IMR-90 (cell line): ENCODE measurements at regions not wholly inside any gene's neighbourhood (a gene's known extent, or its start where the extent isn't known, plus 50 kb on each side); places are given as distances from the start of the nearest gene placed in this dataset.

Experiments used
- ATAC-seq: fragments of 200-7000 bp; cut with Tn5 transposase; 2 replicates; pipeline ENCODE4 v1.9.1; 2020; ENCODE audit warnings: low read depth, mild to moderate bottlenecking, moderate library complexity
- BruUV-seq: library from RNA; stranded (reverse); fragments of 400-500 nt; replicated peaks from 2 replicates; lab custom pipeline; 2021; lab: Mats Ljungman, UMichigan
- CTCF ChIA-PET: fragments of 300-600 bp; formaldehyde crosslinking; extraction: SDS; loops from one replicate; lab custom pipeline; 2021; ENCODE audit warnings: antibody characterized with exemption; lab: Yijun Ruan, JAX
- POLR2A ChIA-PET: fragments of 300-600 bp; sonication (Branson Sonifier 250); formaldehyde crosslinking; loops from one replicate; lab custom pipeline; 2022; ENCODE audit warnings: antibody characterized with exemption; ENCODE audit not compliant: unreplicated experiment; lab: Charles Lee
- DNase-seq: peaks from one replicate; pipeline ENCODE4 v3.0.0; 2013
- H2AFZ ChIP-seq: replicated peaks from 2 replicates; pipeline ENCODE3; 2013; ENCODE audit warnings: low read length, mild to moderate bottlenecking; ENCODE audit not compliant: poor library complexity
- H2AK5ac ChIP-seq: 2 replicates; pipeline ENCODE4 v1.6.1; 2013; ENCODE audit warnings: low read depth, low read length, inconsistent platforms
- H2AK9ac ChIP-seq: replicated peaks from 2 replicates; pipeline ENCODE3; 2013; ENCODE audit warnings: mild to moderate bottlenecking, low read depth, low read length, moderate library complexity; ENCODE audit not compliant: poor library complexity
- H2BK120ac ChIP-seq: 2 replicates; pipeline ENCODE4 v1.6.1; 2013; ENCODE audit warnings: low read depth, low read length, inconsistent platforms
- H2BK15ac ChIP-seq: 3 replicates; pipeline ENCODE4 v1.6.1; 2013; ENCODE audit warnings: low read depth, low read length, inconsistent platforms
- H2BK20ac ChIP-seq: 2 replicates; pipeline ENCODE4 v1.6.1; 2013; ENCODE audit warnings: low read depth, mild to moderate bottlenecking, inconsistent platforms, low read length, moderate library complexity
- H2BK5ac ChIP-seq: 2 replicates; pipeline ENCODE4 v1.6.1; 2013; ENCODE audit warnings: mild to moderate bottlenecking, low read depth, low read length, inconsistent platforms; ENCODE audit not compliant: poor library complexity, severe bottlenecking
- H3K14ac ChIP-seq: replicated peaks from 2 replicates; pipeline ENCODE4 v1.6.1; 2013; ENCODE audit warnings: low read depth, low read length, inconsistent platforms
- H3K18ac ChIP-seq: 2 replicates; pipeline ENCODE4 v1.6.1; 2013; ENCODE audit warnings: low read depth, low read length, control low read depth
- H3K23ac ChIP-seq: 2 replicates; pipeline ENCODE4 v1.6.1; 2013; ENCODE audit warnings: low read depth, low read length, inconsistent platforms
- H3K27ac ChIP-seq: 2 replicates; pipeline ENCODE4 v1.5.1; 2013; ENCODE audit warnings: mild to moderate bottlenecking, control low read depth, low read length; ENCODE audit not compliant: insufficient read depth
- H3K27me3 ChIP-seq: 2 replicates; pipeline ENCODE4 v1.6.1; 2013; ENCODE audit warnings: low read length; ENCODE audit not compliant: control insufficient read depth, insufficient read depth
- H3K36me3 ChIP-seq: 2 replicates; pipeline ENCODE4 v1.6.1; 2013; ENCODE audit warnings: low read length, mixed read lengths; ENCODE audit not compliant: control insufficient read depth, insufficient read depth
- H3K4ac ChIP-seq: 2 replicates; pipeline ENCODE4 v1.6.1; 2013; ENCODE audit warnings: low read depth, low read length, inconsistent platforms
- H3K4me1 ChIP-seq: 2 replicates; pipeline ENCODE4 v1.6.1; 2013; ENCODE audit warnings: low read length, mixed read lengths; ENCODE audit not compliant: control insufficient read depth, insufficient read depth
- H3K4me2 ChIP-seq: 2 replicates; pipeline ENCODE4 v1.6.1; 2013; ENCODE audit warnings: low read depth, mild to moderate bottlenecking, control low read depth, low read length, moderate library complexity
- H3K4me3 ChIP-seq: 2 replicates; pipeline ENCODE4 v1.5.1; 2013; ENCODE audit warnings: low read depth, mild to moderate bottlenecking, control low read depth, low read length, moderate library complexity; ENCODE audit not compliant: insufficient read depth
- H3K56ac ChIP-seq: 2 replicates; pipeline ENCODE4 v1.6.1; 2013; ENCODE audit warnings: low read length, inconsistent platforms; ENCODE audit not compliant: insufficient read depth; ENCODE audit errors: extremely low read depth
- H3K79me1 ChIP-seq, 2 experiments: 2 replicates each; pipeline ENCODE4 v1.6.1; 2013; ENCODE audit warnings: low read length in 2 of 2, inconsistent platforms in 1 of 2, low read depth in 1 of 2
- H3K9ac ChIP-seq: 2 replicates; pipeline ENCODE4 v1.6.1; 2013; ENCODE audit warnings: low read depth, low read length, control low read depth
- H3K9me1 ChIP-seq: 2 replicates; pipeline ENCODE4 v1.6.1; 2013; ENCODE audit warnings: low read length, inconsistent platforms; ENCODE audit not compliant: insufficient read depth
- H3K9me3 ChIP-seq: 2 replicates; pipeline ENCODE4 v1.6.1; 2013; ENCODE audit warnings: low read length; ENCODE audit not compliant: control insufficient read depth, insufficient read depth
- H4K20me1 ChIP-seq: 2 replicates; pipeline ENCODE4 v1.6.1; 2013; ENCODE audit warnings: low read length, inconsistent platforms; ENCODE audit not compliant: insufficient read depth
- H4K5ac ChIP-seq: 2 replicates; pipeline ENCODE4 v1.6.1; 2013; ENCODE audit warnings: mild to moderate bottlenecking, low read depth, low read length, control low read depth
- H4K8ac ChIP-seq, 2 experiments: 2 replicates each; pipeline ENCODE4 v1.6.1; 2013; ENCODE audit warnings: low read depth in 2 of 2, low read length in 2 of 2, control low read depth in 1 of 2, inconsistent platforms in 1 of 2
- H4K91ac ChIP-seq: 2 replicates; pipeline ENCODE4 v1.6.1; 2013; ENCODE audit warnings: low read depth, low read length, inconsistent platforms; ENCODE audit not compliant: insufficient read depth
- CHD1 ChIP-seq: IDR thresholded peaks from 2 replicates; pipeline ENCODE4 v1.6.1; 2012; ENCODE audit warnings: low read depth, low read length, improper control_type of control experiment
- CTCF ChIP-seq: conservative IDR thresholded peaks from 2 replicates; pipeline ENCODE4 v1.5.1; 2012; ENCODE audit warnings: mild to moderate bottlenecking, low read depth, low read length, improper control_type of control experiment
- ELK1 ChIP-seq: fragments of 150-350 bp; IDR thresholded peaks from 2 replicates; pipeline ENCODE4 v1.6.1; 2016; ENCODE audit warnings: low read depth, mild to moderate bottlenecking, low read length, moderate library complexity, borderline replicate concordance
- MAFK ChIP-seq: IDR thresholded peaks from 2 replicates; pipeline ENCODE4 v1.6.1; 2012; ENCODE audit warnings: low read depth, low read length, improper control_type of control experiment
- MAZ ChIP-seq: IDR thresholded peaks from 2 replicates; pipeline ENCODE4 v1.6.1; 2012; ENCODE audit warnings: low read depth, mild to moderate bottlenecking, low read length, improper control_type of control experiment, moderate library complexity, borderline replicate concordance
- MXI1 ChIP-seq: IDR thresholded peaks from 2 replicates; pipeline ENCODE4 v1.6.1; 2012; ENCODE audit warnings: low read depth, mild to moderate bottlenecking, low read length, moderate library complexity, borderline replicate concordance
- POLR2A ChIP-seq: IDR thresholded peaks from 2 replicates; pipeline ENCODE4 v1.6.1; 2012; ENCODE audit warnings: mild to moderate bottlenecking, low read depth, low read length
- RAD21 ChIP-seq: IDR thresholded peaks from 2 replicates; pipeline ENCODE4 v1.6.1; 2012; ENCODE audit warnings: low read length, improper control_type of control experiment
- RCOR1 ChIP-seq: IDR thresholded peaks from 2 replicates; pipeline ENCODE4 v1.6.1; 2012; ENCODE audit warnings: mild to moderate bottlenecking, low read length, improper control_type of control experiment; ENCODE audit not compliant: insufficient replicate concordance
- RFX5 ChIP-seq: IDR thresholded peaks from 2 replicates; pipeline ENCODE4 v1.8.0; 2012; ENCODE audit warnings: low read depth, mild to moderate bottlenecking, low read length, moderate library complexity
- SMC3 ChIP-seq: fragments of 150-350 bp; IDR thresholded peaks from 2 replicates; pipeline ENCODE4 v1.6.1; 2016; ENCODE audit warnings: low read depth, mild to moderate bottlenecking, antibody characterized with exemption, low read length, moderate library complexity
- WGBS, 2 experiments: methylation state at CpG; one replicate each; pipeline versions ENCODE4 v1.1.5 to v1.1.7; 2013; ENCODE audit warnings: missing lambda C conversion rate in 2 of 2; ENCODE audit not compliant: insufficient read length in 1 of 2; ENCODE audit errors: extremely low coverage in 2 of 2; 5-methylcytosine and 5-hydroxymethylcytosine counted together
- dilution Hi-C: fragments of 300-500 bp; cut with HindIII; formaldehyde crosslinking; loops from one replicate; pipeline ENCODE4 v1.14.3; 2018; ENCODE audit warnings: low sequenced_read_pairs; ENCODE audit not compliant: unreplicated experiment
- in situ Hi-C: fragments of 300-500 bp; cut with MboI; formaldehyde crosslinking; loops from 3 replicates; pipeline ENCODE4 v1.14.3; 2019; ENCODE audit warnings: low sequenced_read_pairs, inconsistent platforms, mixed read lengths
- intact Hi-C: fragments of 100-400 bp; cut with micrococcal nuclease; formaldehyde crosslinking; loops from 2 replicates; pipeline ENCODE4 v1.10.0; 2022

- Histone ChIP-seq H3K4me2 (no peak overlapping the region), H2AK5ac (no peak overlapping the region), H2BK15ac (no peak overlapping the region), H3K23ac (no peak overlapping the region), H3K79me1 (no peaks in the 10 kb centered on the region), H3K27me3 (peaks cover 19% of the 10 kb centered on the region), H4K91ac (no peak overlapping the region), H3K4me3 (no peak overlapping the region), H3K4me1 (no peaks in the 10 kb centered on the region), H2AFZ (no peak overlapping the region), H3K27ac (no peak overlapping the region), H2AK9ac (no peak overlapping the region), H2BK5ac (no peak overlapping the region), H3K18ac (no peak overlapping the region), H3K9ac (no peak overlapping the region), H4K8ac (no peak overlapping the region), H4K20me1 (no peaks in the 10 kb centered on the region), H3K36me3 (no peaks in the 10 kb centered on the region), H2BK20ac (no peak overlapping the region), H2BK120ac (no peak overlapping the region), H3K9me1 (no peaks in the 10 kb centered on the region), H3K4ac (no peak overlapping the region), H4K5ac (no peak overlapping the region), H3K14ac (no peak overlapping the region), H3K9me3 (no peaks in the 10 kb centered on the region), H3K56ac (no peak overlapping the region)
- ChIA-PET POLR2A (no interaction called here), CTCF (no interaction called here)
- BruUV-seq = no TSS peak
- WGBS, 2 experiments = no CpG with 5 or more reads among the region's 2 CpGs
- dilution Hi-C loops = no loop called here
- intact Hi-C loops = no loop called here
- no peak for TF ChIP-seq RCOR1
- no peak for TF ChIP-seq ELK1
- TF ChIP-seq SMC3 = no peak
- TF ChIP-seq RFX5 = no peak
- no peak for TF ChIP-seq CTCF
- no peak for TF ChIP-seq RAD21
- no peak for TF ChIP-seq CHD1
- no peak for TF ChIP-seq MAZ
- TF ChIP-seq MXI1 = no peak
- TF ChIP-seq MAFK = no peak
- TF ChIP-seq POLR2A = no peak
- ATAC-seq (no peak), DNase-seq (no peak)
- in situ Hi-C loops = no loop called here
Measured at GRCh38 chr6:109292983-109293586, 89.2 kb downstream of the CD164 start.
